CD14-positive monocyte (primary cell): ENCODE measurements at regions not wholly inside any gene's neighbourhood (a gene's known extent, or its start where the extent isn't known, plus 50 kb on each side); places are given as distances from the start of the nearest gene placed in this dataset.

Source experiments
- DNase-seq, 3 donors: peaks; one replicate each; pipeline ENCODE4 v3.0.0-alpha.2; 2011 to 2022
- H2AFZ ChIP-seq: 2 replicates; pipeline ENCODE4 v1.6.0; 2012; ENCODE audit warnings: mild to moderate bottlenecking, low read depth, low read length, inconsistent platforms; ENCODE audit not compliant: insufficient read depth, poor library complexity, severe bottlenecking
- H3K27ac ChIP-seq, 2 donors: 1 replicate in 1 of 2; 2 replicates in 1 of 2; pipeline ENCODE4 v1.5.1; 2012 to 2013; ENCODE audit warnings: low read length in 2 of 2, control low read depth in 1 of 2, inconsistent platforms in 1 of 2, low read depth in 1 of 2, mild to moderate bottlenecking in 1 of 2
- H3K27me3 ChIP-seq, 2 donors: one replicate each; pipeline versions ENCODE4 v1.6.0 to v1.6.1; 2011 to 2013; ENCODE audit warnings: low read length in 2 of 2; ENCODE audit not compliant: control insufficient read depth in 2 of 2, insufficient read depth in 2 of 2
- H3K36me3 ChIP-seq, 2 donors: replicated peaks in 1 of 2; 1 replicate in 1 of 2; 2 replicates in 1 of 2; pipeline versions ENCODE4 v1.5.1 to v1.6.1; 2012 to 2013; ENCODE audit warnings: low read length in 2 of 2, control low read depth in 1 of 2, inconsistent platforms in 1 of 2, mild to moderate bottlenecking in 1 of 2; ENCODE audit not compliant: insufficient read depth in 2 of 2, control insufficient read depth in 1 of 2
- H3K4me1 ChIP-seq, 2 donors: 1 replicate in 1 of 2; 2 replicates in 1 of 2; pipeline versions ENCODE4 v1.5.1 to v1.6.1; 2012 to 2013; ENCODE audit warnings: low read length in 2 of 2, control low read depth in 1 of 2, inconsistent platforms in 1 of 2, mild to moderate bottlenecking in 1 of 2, moderate library complexity in 1 of 2; ENCODE audit not compliant: insufficient read depth in 2 of 2, control insufficient read depth in 1 of 2
- H3K4me2 ChIP-seq: replicated peaks from 2 replicates; pipeline ENCODE3; 2012; ENCODE audit warnings: low read length, moderate library complexity, mild to moderate bottlenecking; ENCODE audit not compliant: poor library complexity, severe bottlenecking; ENCODE audit errors: extremely low read depth
- H3K4me3 ChIP-seq, 3 experiments: fragments of 200-600 bp in 1 of 3; sonication (generic) in 1 of 3; replicated peaks in 1 of 3; 1 replicate in 2 of 3; 2 replicates in 1 of 3; pipeline ENCODE4 v1.5.1; 2011 to 2013; ENCODE audit warnings: low read length in 3 of 3, mild to moderate bottlenecking in 3 of 3, control low read depth in 2 of 3, low read depth in 2 of 3, inconsistent platforms in 1 of 3, moderate library complexity in 1 of 3
- H3K79me2 ChIP-seq: 2 replicates; pipeline ENCODE4 v1.6.0; 2012; ENCODE audit warnings: mild to moderate bottlenecking, control low read depth, inconsistent platforms, low read length, moderate library complexity; ENCODE audit not compliant: insufficient read depth
- H3K9ac ChIP-seq: 2 replicates; pipeline ENCODE4 v1.6.0; 2017; ENCODE audit warnings: low read length, mild to moderate bottlenecking; ENCODE audit not compliant: insufficient read depth, poor library complexity, severe bottlenecking
- H3K9me3 ChIP-seq, 2 donors: replicated peaks in 1 of 2; 1 replicate in 1 of 2; 2 replicates in 1 of 2; pipeline versions ENCODE4 v1.5.1 to v1.6.1; 2012 to 2013; ENCODE audit warnings: low read length in 2 of 2, control low read depth in 1 of 2; ENCODE audit not compliant: control insufficient read depth in 1 of 2, insufficient read depth in 1 of 2
- H4K20me1 ChIP-seq: 2 replicates; pipeline ENCODE4 v1.6.0; 2012; ENCODE audit warnings: mild to moderate bottlenecking, low read length, control low read depth, moderate library complexity; ENCODE audit not compliant: insufficient read depth
- H3K27ac Mint-ChIP-seq, 7 donors: one replicate each; pipeline ENCODE4 v1.8.0; 2020; ENCODE audit warnings: mild to moderate bottlenecking in 7 of 7, mixed read lengths in 7 of 7, moderate library complexity in 6 of 7, inconsistent platforms in 2 of 7
- H3K27me3 Mint-ChIP-seq, 3 donors: one replicate each; pipeline ENCODE4 v1.8.0; 2021 to 2022; ENCODE audit warnings: low read depth in 3 of 3, mild to moderate bottlenecking in 3 of 3, mixed read lengths in 3 of 3, moderate library complexity in 3 of 3, inconsistent platforms in 1 of 3
- H3K36me3 Mint-ChIP-seq, 2 donors: one replicate each; pipeline ENCODE4 v1.8.0; 2020; ENCODE audit warnings: mixed read lengths in 2 of 2, inconsistent platforms in 1 of 2, mild to moderate bottlenecking in 1 of 2
- H3K4me1 Mint-ChIP-seq: one replicate; pipeline ENCODE4 v1.8.0; 2020; ENCODE audit warnings: mild to moderate bottlenecking, mixed read lengths
- H3K4me3 Mint-ChIP-seq, 2 donors: one replicate each; pipeline ENCODE4 v1.8.0; 2020; ENCODE audit warnings: mild to moderate bottlenecking in 2 of 2, mixed read lengths in 2 of 2, moderate library complexity in 1 of 2
- H3K9me3 Mint-ChIP-seq, 7 donors: one replicate each; pipeline ENCODE4 v1.8.0; 2020 to 2022; ENCODE audit warnings: mixed read lengths in 7 of 7, mild to moderate bottlenecking in 6 of 7, moderate library complexity in 6 of 7, inconsistent platforms in 2 of 7
- WGBS: methylation state at CpG from one replicate; pipeline ENCODE4 v1.1.5; 2013; ENCODE audit warnings: missing lambda C conversion rate; ENCODE audit not compliant: insufficient coverage; 5-methylcytosine and 5-hydroxymethylcytosine counted together
- intact Hi-C, 2 donors: fragments of 100-400 bp; cut with micrococcal nuclease; formaldehyde crosslinking; loops; one replicate each; pipeline versions ENCODE4 v1.15.0 to v1.15.1; 2023
- TF ChIP-seq, protein P1 (sequence below): fragments of 200-600 bp; IDR thresholded peaks from one replicate; pipeline ENCODE4 v1.8.0; 2022; ENCODE audit warnings: antibody characterized with exemption, mild to moderate bottlenecking

DNA sequence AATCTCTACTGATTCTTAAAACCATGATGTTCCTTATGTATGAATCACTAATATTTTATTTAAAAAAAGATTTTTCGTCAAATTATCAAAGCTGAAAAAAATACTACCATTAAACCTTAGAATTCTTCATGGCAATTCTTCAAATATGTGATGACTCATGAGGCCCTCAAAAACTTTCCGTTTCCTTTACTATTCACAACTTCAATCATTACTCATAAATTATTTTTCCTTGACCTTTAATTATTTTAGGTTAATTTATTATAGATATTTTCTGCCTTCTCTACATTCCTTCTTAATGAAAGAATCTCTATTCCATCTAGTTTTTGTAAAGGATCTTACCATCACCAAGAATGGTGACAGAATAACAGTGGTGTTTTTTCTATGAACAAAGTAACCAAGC, 162.1 kb upstream of the SOX5 start:
- Histone ChIP-seq H3K27ac (no peak overlapping the region), H3K9me3 (no peaks in the 10 kb centered on the region), H3K4me3 (no peak overlapping the region), H3K79me2 (no peaks in the 10 kb centered on the region), H3K4me2 (no peak overlapping the region), H3K27me3 (no peaks in the 10 kb centered on the region), H2AFZ (no peak overlapping the region), H4K20me1 (no peaks in the 10 kb centered on the region), H3K9ac (no peak overlapping the region), H3K4me1 (no peaks in the 10 kb centered on the region), H3K36me3 (no peaks in the 10 kb centered on the region)
- Mint-ChIP-seq H3K27ac (no peak overlapping the region), H3K4me3 (no peak overlapping the region), H3K9me3 (no peaks in the 10 kb centered on the region), H3K27me3 (no peaks in the 10 kb centered on the region), H3K4me1 (no peaks in the 10 kb centered on the region), H3K36me3 (no peaks in the 10 kb centered on the region)
- WGBS = no CpG with 5 or more reads among the region's 2 CpGs
- no peak for DNase-seq
- TF ChIP-seq, protein P1, sequence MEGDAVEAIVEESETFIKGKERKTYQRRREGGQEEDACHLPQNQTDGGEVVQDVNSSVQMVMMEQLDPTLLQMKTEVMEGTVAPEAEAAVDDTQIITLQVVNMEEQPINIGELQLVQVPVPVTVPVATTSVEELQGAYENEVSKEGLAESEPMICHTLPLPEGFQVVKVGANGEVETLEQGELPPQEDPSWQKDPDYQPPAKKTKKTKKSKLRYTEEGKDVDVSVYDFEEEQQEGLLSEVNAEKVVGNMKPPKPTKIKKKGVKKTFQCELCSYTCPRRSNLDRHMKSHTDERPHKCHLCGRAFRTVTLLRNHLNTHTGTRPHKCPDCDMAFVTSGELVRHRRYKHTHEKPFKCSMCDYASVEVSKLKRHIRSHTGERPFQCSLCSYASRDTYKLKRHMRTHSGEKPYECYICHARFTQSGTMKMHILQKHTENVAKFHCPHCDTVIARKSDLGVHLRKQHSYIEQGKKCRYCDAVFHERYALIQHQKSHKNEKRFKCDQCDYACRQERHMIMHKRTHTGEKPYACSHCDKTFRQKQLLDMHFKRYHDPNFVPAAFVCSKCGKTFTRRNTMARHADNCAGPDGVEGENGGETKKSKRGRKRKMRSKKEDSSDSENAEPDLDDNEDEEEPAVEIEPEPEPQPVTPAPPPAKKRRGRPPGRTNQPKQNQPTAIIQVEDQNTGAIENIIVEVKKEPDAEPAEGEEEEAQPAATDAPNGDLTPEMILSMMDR = no peak
- intact Hi-C loops = no loop called here

DNA sequence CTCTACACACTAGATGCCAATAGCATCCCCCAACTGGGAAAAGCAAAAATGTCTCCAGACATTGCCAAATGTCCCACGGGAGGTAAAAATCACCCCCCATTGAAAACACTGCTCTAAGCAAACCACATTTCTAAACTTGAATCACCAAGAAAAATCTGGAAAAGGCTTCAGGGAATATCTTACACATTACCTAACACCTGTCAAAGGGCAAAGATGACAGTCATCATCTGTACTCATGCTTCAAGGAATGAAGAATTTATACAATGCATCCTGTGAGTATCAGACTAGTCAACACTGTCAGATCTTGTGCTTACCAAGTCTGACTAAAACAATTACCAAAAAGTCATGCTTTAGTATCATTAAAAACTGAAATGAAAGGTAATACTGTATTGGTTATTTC, 161.6 kb upstream of the SOX5 start:
- Mint-ChIP-seq H3K4me1 (no peaks in the 10 kb centered on the region), H3K27me3 (no peaks in the 10 kb centered on the region), H3K4me3 (no peak overlapping the region), H3K9me3 (no peaks in the 10 kb centered on the region), H3K36me3 (no peaks in the 10 kb centered on the region), H3K27ac (no peak overlapping the region)
- Histone ChIP-seq H3K9ac (no peak overlapping the region), H3K79me2 (no peaks in the 10 kb centered on the region), H3K4me3 (no peak overlapping the region), H3K27me3 (no peaks in the 10 kb centered on the region), H3K27ac (no peak overlapping the region), H3K36me3 (no peaks in the 10 kb centered on the region), H2AFZ (no peak overlapping the region), H3K4me1 (no peaks in the 10 kb centered on the region), H4K20me1 (no peaks in the 10 kb centered on the region), H3K9me3 (no peaks in the 10 kb centered on the region), H3K4me2 (no peak overlapping the region)
- no peak for DNase-seq
- intact Hi-C loops = no loop called here
- TF ChIP-seq, protein P1 = no peak
- 100% methylated on average over 1 of the region's 1 CpG for WGBS
